PFSK-1 (cell line): ENCODE measurements at regions not wholly inside any gene's neighbourhood (a gene's known extent, or its start where the extent isn't known, plus 50 kb on each side); places are given as distances from the start of the nearest gene placed in this dataset.

Source experiments
- FOXP2 ChIP-seq: optimal IDR thresholded peaks from 2 replicates; pipeline ENCODE3; 2011; ENCODE audit warnings: borderline replicate concordance, control low read depth, inconsistent platforms; ENCODE audit not compliant: insufficient read depth; ENCODE audit errors: extremely low read length, extremely low read depth
- POLR2AphosphoS5 ChIP-seq: IDR thresholded peaks from 2 replicates; pipeline ENCODE4 v1.6.1; 2012; ENCODE audit warnings: low read depth, mild to moderate bottlenecking, control low read depth, low read length, moderate library complexity
- REST ChIP-seq, 2 experiments: IDR thresholded peaks; 2 replicates each; pipeline versions ENCODE4 v1.6.1 to v1.8.0; 2011 to 2012; ENCODE audit warnings: low read depth in 2 of 2, low read length in 2 of 2, control low read depth in 1 of 2, inconsistent platforms in 1 of 2, mild to moderate bottlenecking in 1 of 2, moderate library complexity in 1 of 2; ENCODE audit not compliant: insufficient read depth in 1 of 2
- SIN3A ChIP-seq: IDR thresholded peaks from 2 replicates; pipeline ENCODE4 v1.6.1; 2012; ENCODE audit warnings: mild to moderate bottlenecking, low read length, moderate library complexity, borderline replicate concordance; ENCODE audit not compliant: insufficient read depth
- TAF1 ChIP-seq: IDR thresholded peaks from 2 replicates; pipeline ENCODE4 v1.6.1; 2012; ENCODE audit warnings: low read length, control low read depth, borderline replicate concordance; ENCODE audit not compliant: insufficient read depth

- TF ChIP-seq REST (IDR thresholded peaks at IDR 0.05; ENCODE audit: insufficient read depth in 1 of 2, low read depth in 2 of 2, low read length in 2 of 2) (no peak), FOXP2 (no peak), POLR2AphosphoS5 (no peak), SIN3A (no peak), TAF1 (no peak)
Measured at GRCh38 chr22:47826016-47826415, 1063.6 kb downstream of the TBC1D22A start.

- TF ChIP-seq TAF1 (no peak), FOXP2 (no peak), SIN3A (no peak), REST (IDR thresholded peaks at IDR 0.05; ENCODE audit: insufficient read depth in 1 of 2, low read depth in 2 of 2, low read length in 2 of 2) (no peak), POLR2AphosphoS5 (no peak)
Measured at GRCh38 chr22:47822422-47822821, 1060.0 kb downstream of the TBC1D22A start.

GRCh38 chr22:47818496-47818895, 1056.0 kb downstream of the TBC1D22A start:
- TF ChIP-seq SIN3A (no peak), TAF1 (no peak)

GRCh38 chr22:47817380-47817779, 1054.9 kb downstream of the TBC1D22A start:
- TF ChIP-seq REST (IDR thresholded peaks at IDR 0.05; ENCODE audit: insufficient read depth in 1 of 2, low read depth in 2 of 2, low read length in 2 of 2) (no peak), POLR2AphosphoS5 (no peak), TAF1 (no peak), FOXP2 (no peak), SIN3A (no peak)

GRCh38 chr22:47816863-47817210, 1054.4 kb downstream of the TBC1D22A start:
- TF ChIP-seq SIN3A (no peak), TAF1 (no peak), REST (IDR thresholded peaks at IDR 0.05; ENCODE audit: insufficient read depth in 1 of 2, low read depth in 2 of 2, low read length in 2 of 2) (no peak), FOXP2 (no peak), POLR2AphosphoS5 (no peak)
